ENCODE measurements at regions not wholly inside any gene's neighbourhood (a gene's known extent, or its start where the extent isn't known, plus 50 kb on each side); places are given as distances from the start of the nearest gene placed in this dataset.

DNA sequence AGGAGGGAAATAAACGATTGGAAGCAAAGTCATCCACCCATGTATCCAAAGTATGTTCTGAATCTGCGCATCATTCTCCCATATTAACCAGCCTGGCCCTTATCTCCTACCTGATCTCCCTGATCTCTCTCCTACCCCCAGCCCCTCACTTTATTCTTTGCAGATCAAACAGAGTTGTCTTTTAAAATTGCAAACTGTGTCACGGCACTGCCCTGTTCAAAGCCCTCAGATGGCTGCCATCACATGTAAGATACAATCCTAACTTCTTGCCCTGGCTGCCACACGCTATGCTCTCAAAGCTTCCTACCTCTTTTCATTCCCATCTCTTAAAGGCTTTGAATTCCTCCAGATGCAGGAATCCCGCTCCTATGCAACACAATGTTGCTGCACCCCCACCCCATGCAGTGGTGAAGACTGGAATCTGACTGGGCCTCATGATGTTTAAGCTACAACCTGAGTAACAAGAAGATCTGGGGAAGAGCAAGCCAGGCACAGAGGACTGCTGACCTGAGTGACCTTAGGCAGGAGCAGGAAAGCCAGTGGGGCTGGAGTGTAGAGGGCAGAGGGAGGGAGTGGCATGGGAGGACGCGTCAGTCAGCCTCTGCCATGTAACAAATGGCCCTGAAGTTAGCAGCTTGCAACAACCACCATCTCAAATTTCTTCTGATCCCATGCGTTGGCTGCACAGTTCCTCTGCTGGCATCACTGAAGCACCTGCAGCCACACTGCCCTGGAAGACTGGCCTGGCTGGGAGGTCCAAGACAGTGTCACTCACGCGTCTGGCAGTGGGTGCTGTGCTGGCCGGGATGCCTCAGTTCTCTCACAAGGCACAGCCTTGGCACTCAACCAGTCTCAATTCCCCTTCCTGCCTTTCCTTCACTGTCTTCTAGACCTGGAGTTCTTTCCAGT is 382.8 kb downstream of the BCL11B start:
- DNase-seq = no peak

DNA sequence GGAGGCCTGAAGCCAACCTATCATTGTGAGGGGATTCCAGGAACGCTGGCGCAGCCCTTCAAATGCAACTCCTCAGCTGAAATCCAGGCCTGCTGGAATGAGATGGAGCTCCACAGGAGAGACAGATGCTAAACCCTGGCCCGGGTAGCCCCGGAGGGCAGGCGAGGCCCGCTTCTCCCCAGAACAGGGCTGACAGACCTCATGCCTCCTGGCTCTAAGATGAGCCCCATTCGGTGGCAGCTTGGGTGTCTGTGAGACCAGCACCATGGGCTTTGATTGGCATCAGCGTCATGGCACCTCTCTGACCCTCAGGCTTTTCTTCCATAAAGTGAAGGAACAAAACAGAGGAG is 382.2 kb downstream of the BCL11B start:
- DNase-seq = no peak

DNA sequence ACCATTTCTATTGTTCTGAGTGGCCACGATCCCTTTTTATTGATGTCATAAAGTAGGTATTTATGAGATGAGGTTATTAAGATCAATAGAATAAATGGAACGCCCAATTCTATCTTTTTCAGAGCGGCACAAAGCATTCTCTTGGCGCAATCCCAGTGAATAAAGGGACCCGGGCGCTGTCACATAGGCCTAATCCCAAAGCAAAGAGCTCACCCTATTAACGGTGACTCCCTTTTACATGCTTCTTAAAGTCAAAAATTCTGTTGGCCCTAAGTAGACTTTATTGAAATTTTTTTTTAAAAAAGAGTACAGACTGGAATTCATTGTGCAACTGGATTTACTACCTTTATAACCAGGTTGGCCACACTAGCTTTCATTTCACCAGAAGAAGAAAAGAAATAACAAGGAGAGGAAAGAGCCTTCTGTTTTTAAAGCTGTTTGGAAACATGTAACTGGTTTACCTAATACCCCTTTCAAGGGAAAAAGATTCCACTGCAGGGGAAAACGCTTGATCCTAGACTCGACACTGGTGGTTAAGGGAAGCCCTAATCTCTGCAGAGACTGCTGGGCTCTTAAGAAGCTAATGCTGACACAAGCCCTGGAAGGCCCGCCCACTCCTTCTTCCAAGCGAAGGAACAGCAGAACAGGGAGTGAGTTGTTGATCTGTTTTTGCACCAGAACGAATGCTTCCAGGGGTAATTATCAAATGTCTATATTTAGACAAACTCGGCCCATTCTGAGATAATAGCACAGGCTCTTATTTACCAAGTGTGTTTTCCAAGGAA is 381.2 kb downstream of the BCL11B start:
- no peak for DNase-seq

DNA sequence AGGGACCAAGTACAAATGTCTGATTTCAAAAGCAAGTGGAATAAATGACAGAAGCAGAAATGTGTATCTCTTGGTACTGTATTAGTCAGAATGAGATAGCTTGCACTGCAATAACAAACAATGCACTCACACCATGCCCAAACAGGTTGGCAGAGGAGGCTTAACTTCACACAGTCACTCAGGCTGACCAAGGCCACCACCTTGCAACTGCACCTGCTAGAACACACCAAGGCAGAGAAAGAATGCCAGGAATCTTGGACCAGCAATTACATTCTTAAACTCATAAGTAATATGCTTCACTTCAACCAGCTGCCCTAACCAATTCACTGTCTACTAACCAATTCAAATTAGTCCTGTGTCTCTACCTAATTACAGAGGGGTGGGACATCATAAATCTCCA is 378.3 kb downstream of the BCL11B start:
- DNase-seq = no peak

DNA sequence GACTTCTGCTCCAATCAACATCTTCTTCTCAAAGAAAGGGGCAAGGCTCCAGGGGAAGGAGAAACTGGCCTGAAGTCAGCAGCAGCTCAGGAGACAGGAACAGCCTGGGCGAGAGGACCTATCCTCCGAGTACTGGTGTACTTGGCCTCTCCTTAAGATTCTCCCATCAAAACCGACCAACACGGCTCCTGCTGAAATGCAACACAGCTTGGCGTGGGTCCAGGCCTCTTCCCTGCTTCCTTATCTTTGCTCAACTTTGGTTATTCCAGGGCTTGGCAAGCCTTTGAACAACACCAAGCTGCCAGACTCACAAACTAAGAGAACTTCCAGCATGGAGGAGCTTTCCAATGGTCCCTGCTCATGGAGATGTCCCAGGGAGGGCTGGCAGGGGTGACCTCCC is 377.4 kb downstream of the BCL11B start:
- DNase-seq = no peak

DNA sequence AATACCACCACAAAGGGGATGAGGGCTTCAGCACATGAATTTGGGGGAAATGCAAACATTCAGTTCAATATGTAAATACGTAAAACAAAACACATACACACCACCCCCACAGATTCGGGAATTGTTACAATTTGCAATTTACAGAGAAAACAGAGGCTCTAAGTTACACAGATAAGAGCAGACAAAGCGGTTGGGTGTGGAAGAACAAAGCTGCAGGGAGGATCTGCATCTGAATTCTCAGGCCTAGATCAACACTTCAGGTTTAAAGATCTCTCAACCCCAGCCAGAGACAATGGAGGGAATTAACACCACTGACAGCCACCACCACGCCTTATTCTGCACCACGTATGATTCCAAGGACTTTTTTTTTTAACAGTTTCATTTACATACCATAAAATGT is 375.5 kb downstream of the BCL11B start:
- DNase-seq = no peak

DNA sequence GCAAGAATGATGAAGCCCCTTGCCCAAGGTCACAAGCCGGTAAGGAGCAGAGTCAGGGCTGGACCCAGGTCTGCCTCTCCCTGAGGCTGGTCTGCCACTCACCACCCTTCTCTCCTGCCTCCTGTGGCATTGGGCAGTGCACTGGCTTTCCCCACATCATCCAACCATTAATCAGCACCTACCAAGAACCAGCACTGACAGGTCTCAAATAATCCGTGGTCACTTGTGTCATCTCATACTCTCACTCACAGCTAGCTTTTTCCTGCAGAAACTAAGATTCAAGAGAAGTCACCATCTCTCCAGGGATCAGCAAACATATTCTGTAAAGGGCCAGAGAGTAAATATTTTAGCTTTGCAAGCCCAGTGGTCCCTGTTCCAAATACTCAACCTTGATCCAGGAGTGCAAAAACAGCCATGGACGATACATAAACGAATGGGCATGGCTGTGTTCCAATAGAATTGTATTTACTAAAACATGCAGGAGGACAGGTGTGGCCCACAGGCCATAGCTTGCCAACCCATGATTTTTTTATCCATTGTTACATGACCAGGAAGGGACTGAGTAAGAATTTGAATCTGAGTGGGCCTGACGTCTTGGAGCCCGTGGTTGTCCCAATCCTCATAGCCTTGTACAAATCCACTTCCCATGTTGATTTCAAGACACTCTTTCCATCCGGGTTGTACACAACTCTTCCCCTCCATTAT is 374.2 kb downstream of the BCL11B start:
- no peak for DNase-seq

DNA sequence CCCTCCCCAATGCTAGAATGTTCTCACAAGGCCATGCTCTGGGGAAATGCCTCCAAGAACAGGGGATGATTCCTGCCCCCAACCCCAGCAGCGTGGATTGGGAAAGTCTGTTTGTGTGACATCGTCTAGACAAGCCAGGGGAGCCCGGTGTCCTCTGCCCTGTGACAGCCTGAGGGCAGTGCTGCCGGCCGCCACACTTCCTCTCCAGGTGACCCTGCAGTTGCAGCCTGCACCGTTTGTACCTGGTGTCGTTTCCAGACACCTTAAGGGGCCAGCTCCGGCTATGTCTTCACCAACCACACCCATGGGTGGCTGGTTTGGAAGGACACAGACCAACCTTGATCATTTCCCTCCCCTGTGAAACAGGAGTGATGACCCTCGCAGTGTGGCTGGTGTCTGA is 372.6 kb downstream of the BCL11B start:
- DNase-seq = no peak

DNA sequence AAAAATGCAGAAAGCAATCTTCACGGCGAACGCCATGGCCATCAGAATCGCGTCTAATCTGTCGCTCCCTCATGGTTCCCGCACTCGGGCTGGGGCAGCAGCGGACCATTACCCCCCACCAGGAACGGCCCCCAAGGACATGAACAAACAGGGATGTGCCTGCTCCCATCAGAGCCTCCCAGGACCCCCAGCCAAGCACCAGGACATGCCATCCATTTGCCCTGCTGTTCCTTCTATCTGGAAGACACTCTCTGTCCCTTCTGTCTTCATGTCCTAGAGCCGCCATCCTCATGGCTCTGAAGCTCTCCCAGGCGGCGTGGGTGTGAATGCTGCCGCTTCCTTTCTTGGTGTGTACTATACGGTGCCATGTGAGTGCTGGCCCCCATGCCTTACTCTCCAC is 371.8 kb downstream of the BCL11B start:
- no peak for DNase-seq

DNA sequence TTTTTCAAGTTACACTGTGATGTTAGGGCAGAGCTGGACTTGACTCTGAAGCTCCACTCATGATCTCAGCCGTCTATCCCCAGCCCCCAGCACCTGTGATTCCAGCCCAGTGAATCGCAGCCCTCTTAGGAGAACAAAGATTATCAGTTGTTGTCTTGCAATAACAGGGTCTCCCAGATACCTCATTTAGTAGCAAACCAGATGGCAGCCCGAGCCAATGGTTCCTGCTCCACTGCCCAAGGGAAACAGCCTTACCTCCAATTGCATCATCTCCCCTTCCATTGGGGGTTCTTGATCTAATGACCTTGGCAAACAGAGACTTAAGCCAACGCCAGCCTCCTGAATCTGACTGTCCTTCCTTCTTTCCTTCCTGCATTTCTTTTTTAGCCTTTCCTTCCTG is 371.2 kb downstream of the BCL11B start:
- DNase-seq = no peak

DNA sequence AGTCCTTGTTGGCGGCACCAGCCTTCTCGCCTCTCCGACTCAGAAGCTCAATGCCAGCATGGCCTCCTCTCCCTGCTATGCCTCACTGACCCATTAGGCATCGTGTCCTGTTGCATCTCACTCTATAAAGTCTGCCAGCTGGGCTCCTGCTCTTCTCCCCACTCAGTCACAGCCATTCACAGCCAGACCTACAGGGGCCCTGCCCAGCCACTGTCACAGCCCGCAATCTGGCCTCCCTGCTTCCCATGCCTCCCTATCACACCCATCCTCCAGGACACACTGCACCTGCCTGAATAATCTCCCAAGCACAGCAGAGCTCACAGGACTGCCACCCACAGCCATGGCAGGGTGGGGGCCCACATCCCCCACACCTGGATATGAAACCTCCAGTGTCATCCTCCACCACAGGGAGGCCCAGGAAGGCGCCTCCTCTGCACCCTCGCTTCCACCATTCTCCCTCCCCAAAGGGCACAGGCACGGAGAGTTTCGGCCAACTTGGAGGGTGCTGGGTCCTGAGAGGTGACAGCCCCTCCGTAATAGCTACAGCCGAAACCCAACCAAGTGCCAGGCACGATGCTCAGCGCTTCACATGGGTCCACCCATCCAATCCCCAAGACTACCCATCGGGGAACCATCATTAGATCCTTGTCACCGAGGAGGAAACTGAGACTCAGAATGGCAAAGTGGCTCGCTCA is 370.3 kb downstream of the BCL11B start:
- DNase-seq = no peak

DNA sequence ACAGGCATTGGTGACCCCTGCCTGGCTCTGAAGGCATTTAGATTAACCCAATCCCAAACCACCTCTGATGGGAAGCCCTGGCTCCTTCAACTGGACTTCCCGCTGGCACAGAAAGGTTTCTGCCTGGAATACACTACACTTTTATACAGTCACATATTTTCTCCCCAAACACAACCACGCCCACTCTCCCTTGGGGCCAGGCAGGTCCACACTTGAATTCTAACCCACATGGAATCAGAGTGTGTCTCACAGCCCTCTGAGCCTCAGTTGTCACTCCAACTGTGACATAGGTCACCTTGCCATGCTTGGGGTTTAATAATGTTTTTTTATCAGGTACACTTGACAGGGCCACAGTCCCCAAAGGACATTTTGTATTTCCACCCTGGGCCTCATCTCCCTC is 368.6 kb downstream of the BCL11B start:
- DNase-seq = no peak

DNA sequence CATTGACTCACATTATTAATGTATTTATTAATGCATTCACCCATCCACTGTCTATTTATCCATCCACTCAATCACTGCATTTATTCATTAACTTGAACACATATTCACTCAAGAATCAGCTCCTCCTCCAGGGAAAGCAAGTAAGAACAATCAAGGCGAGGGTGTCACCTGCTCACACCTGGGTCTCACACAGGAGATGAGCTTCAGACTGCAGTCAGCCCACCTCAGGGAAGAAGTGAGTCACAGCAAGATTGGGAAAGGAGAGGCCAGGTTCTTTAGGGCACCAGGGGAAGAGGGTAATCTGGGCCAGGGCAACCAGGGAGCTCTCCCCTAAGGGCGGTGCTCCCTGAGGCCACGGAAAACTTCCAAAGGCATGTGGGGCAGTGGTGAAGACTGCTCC is 367.3 kb downstream of the BCL11B start:
- DNase-seq = no peak

DNA sequence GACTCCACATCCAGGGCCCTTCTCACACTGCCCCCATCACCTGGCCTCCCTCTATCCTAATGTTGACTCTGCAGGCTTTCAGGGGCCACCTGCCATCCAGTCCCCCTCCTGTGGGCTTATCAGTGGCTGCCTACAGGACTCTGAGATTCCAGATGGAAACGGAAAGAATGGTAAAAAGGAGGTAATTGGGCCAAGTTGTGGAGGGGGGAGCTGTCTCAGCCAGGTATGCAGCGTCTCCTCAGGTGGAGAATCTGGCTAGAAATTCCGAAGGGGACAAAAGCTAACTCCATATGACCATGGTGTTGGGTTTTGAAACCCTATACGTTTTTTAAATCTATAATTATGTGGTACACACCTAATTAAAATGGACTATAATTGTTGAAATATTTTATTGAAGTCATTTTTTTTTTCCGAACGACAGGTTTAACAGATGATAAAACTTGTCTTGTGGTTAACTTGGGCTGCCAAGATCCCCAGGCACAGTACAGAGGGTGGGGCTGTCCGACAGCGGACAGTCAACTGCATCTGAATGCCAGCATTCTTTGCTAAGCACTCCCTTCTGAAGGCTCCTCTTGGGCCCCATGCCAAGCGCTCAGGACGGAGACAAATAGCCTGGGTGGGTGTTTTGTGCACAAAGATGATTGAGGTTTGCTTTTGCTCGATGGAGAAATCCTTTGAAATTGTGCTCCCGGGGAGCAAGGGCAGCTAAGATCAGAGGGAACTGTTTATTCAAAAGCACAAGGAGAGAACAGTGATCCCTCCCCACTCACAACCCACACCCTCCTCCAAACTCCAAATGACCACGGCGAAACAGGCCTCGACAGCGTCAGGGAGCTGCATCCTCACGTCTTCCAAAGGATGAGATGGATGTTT is 365.6 kb downstream of the BCL11B start:
- no peak for DNase-seq

DNA sequence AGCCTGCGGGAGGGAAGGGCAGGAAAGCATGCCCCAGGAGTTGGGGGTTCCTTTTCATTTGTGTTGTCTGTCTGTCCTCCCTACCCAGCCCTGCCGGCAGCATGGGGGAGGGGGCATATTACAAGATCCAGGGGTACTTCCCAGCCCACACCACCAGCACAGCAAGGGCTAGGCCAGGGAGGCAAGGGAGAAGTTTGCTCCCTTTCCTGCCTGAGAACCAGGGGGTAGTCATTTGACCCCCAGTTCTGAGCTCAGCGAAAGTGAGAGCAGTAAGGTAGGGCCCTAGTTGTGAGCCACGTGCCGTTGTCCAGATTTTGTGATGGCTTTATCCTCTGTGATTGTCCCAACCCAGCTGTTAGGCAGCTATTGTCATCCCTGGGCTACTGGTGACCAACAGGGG is 364.7 kb downstream of the BCL11B start:
- no peak for DNase-seq

DNA sequence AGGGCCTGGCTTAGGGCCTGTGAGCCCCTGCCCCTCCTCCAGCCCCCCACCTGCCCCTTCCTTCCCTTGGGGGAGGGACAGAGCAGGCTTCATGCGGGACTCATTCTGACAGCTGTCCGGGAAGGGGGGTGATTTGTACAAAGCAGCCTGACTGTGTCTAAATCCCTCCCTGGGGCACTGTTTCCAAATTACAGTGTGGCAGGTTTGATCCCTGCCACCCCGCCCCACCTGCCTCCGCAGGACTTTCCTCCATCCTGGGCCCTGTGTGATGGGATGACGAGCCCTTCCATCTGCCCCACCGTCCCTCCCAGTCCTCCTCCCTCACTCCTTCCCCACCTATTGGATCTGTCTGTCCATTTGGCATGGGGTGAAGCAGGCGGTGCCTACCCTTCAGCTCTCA is 363.9 kb downstream of the BCL11B start:
- DNase-seq = no peak

DNA sequence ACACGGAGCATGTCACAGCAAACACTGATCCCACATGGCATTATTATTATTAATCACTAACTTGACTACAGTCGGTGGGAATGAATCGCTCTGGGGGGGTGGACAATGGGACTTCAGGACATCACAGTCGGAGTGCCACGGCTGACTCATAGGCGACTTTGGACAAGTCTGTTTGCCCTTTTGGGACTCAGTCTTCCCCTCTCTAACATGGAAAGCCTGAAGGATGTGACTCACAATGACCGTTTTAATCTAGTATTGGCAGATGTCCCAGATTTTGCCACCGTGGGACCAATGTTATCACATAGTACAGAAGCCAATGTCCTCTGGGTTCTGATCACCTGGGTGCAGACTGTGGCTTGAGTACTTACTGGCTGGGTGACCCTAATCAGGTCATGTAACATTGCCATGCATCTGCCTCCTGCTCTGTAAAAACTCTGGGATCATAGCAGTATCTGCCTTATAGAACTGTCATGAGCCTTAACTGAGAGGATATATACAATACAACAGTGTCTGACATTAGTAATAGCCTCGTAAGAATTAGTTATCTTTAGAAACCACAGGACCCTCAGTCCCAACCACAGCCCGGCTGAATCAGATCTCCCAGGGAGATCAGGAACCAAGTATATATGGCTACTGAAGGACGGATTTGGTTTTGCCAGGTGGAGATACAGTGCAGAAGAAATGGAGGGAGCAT is 362.6 kb downstream of the BCL11B start:
- no peak for DNase-seq

DNA sequence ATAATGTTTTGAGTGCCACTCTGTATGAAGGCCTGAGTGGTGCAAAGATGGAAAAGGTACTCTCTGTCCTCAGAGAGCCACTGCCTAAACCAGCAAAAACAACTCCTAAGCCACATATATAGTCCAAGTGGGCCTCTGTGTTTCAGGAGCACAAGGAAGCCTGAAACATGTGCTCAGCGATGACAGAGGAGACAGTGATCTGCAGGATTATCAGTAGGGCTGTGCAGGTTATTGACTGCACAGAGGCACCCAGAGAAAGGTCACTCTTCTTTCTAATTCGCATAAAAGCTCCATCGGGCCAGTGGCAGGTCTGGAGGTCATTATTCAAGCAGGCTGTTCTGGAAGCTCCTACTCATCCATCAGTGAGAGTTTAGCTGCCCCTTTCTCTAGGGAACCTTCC is 361.9 kb downstream of the BCL11B start:
- no peak for DNase-seq

DNA sequence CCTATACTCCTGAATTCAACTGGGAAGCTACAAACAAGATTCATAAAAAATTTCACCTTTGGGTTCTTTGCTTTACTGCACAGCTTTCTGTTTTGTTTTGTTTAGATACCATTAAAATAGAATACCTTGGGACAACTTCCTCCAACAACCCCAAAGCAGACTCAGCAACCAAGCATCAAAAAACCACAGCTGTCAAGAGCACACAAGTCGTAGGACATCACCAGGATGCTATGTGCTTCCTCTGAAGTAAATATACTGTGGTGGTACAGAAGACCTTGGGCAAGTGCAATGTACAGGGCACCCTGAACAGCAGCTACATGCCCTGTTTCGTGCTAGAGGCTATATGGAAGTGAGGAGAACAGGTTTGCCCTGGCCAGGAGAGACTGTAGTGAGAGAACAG is 359.3 kb downstream of the BCL11B start:
- DNase-seq = peak; percentile 36

DNA sequence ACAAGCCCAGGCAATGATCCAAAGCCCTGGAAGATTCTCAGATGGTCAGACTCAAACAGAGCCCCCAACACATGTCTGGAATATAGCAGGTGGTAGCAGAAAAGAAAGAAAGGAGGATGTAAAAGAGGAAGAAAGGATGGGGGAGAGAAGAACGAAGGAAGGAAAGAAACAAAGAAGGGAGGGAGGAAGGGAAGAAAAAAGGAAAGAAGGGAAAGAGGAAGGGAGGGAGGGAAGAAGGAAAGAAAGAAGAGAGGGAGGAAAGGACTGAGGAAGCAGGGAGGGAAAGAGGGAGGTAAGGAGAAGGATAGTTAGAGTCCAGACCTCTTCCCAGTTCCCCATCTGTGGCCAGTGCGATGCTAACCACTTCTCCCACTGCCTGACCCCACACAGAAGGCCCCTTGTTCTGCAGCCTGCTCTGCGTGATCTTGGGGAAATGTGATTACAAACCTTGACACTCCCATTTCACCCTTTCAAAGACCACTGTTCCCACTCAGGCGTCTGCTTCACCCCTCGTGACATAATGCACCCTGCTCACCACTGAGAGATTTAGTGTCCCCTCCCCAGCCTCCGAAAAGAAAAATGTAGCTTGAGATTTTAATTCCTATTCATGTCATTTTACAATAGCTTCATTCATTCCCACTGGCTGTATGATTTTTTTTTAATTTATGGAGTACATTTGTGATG is 357.9 kb downstream of the BCL11B start:
- no peak for DNase-seq

DNA sequence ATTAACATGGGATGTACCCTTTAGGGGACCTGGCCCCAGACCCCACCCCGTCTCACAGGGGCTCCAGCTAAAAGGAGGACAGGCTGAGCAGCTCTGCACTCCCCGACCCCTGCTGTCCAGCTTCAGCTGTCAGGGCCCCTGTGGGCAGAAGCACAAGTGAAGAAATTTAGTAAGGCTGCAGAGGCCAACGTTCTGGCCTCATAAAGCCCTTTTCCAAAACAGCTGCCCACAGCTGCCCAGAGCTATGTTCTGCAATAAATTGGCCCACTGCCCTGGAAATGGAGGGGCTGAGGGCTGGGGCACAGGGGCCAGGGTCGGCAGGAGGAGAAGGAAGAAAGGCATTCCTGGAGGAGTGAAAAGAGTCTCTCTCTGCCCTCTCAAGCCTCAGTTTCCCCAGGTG is 357.1 kb downstream of the BCL11B start:
- no peak for DNase-seq

Measured in CD4-positive, alpha-beta T cell treated with Interleukin-10 for 1 hour (primary cell).